ENCODE measurements at regions not wholly inside any gene's neighbourhood (a gene's known extent, or its start where the extent isn't known, plus 50 kb on each side); places are given as distances from the start of the nearest gene placed in this dataset.
"Not testable (repeated sequence)": the region's sequence is repeated elsewhere in the genome, so short reads cannot be mapped to it uniquely, and the experiment has no call there.

- not testable (repeated sequence) for TF ChIP-seq POLR2AphosphoS5, CTCF, POLR2A (IDR thresholded peaks at IDR 0.05)
Measured at GRCh38 chr12:28761897-28762296, 387.2 kb upstream of the FAR2 start.
